ENCODE measurements at regions not wholly inside any gene's neighbourhood (a gene's known extent, or its start where the extent isn't known, plus 50 kb on each side); places are given as distances from the start of the nearest gene placed in this dataset.

- no peaks in the 10 kb centered on the region for H3F3A ChIP-seq (replicated peaks; ENCODE audit: low read depth)
- H3K27me3 ChIP-seq (ENCODE audit: insufficient read depth) = no peaks in the 10 kb centered on the region
- no peak for DNase-seq (ENCODE audit: low spot score)
- no peak overlapping the region for H3K27ac ChIP-seq (ENCODE audit: low read depth)
- peaks cover 9% of the 10 kb centered on the region for H3K4me1 ChIP-seq (ENCODE audit: insufficient read depth)
- TF ChIP-seq ETS1 (IDR thresholded peaks at IDR 0.05) (no peak), ZNF114 (CRISPR knock-in tag; IDR thresholded peaks at IDR 0.05) (no peak), ZNF462 (CRISPR knock-in tag; IDR thresholded peaks at IDR 0.05) (no peak), EZH2phosphoT487 (IDR thresholded peaks at IDR 0.05; ENCODE audit: unreplicated experiment) (no peak), JUNB (IDR thresholded peaks at IDR 0.05; ENCODE audit: unreplicated experiment) (no peak), STAT1 (IDR thresholded peaks at IDR 0.05; ENCODE audit: unreplicated experiment) (no peak), ZNF331 (CRISPR knock-in tag; IDR thresholded peaks at IDR 0.05; ENCODE audit: low read depth) (no peak), NANOG (IDR thresholded peaks at IDR 0.05; ENCODE audit: borderline replicate concordance) (no peak), POLR2AphosphoS5 (IDR thresholded peaks at IDR 0.05; ENCODE audit: low read depth) (no peak), CREB1 (CRISPR knock-in tag; IDR thresholded peaks at IDR 0.05; ENCODE audit: low read depth) (no peak), CTCF (conservative IDR thresholded peaks at IDR 0.05; ENCODE audit: low read depth in 2 of 2) (no peak), EZH2 (IDR thresholded peaks at IDR 0.05; ENCODE audit: low read depth, unreplicated experiment) (no peak)
- TF ChIP-seq, protein P1, sequence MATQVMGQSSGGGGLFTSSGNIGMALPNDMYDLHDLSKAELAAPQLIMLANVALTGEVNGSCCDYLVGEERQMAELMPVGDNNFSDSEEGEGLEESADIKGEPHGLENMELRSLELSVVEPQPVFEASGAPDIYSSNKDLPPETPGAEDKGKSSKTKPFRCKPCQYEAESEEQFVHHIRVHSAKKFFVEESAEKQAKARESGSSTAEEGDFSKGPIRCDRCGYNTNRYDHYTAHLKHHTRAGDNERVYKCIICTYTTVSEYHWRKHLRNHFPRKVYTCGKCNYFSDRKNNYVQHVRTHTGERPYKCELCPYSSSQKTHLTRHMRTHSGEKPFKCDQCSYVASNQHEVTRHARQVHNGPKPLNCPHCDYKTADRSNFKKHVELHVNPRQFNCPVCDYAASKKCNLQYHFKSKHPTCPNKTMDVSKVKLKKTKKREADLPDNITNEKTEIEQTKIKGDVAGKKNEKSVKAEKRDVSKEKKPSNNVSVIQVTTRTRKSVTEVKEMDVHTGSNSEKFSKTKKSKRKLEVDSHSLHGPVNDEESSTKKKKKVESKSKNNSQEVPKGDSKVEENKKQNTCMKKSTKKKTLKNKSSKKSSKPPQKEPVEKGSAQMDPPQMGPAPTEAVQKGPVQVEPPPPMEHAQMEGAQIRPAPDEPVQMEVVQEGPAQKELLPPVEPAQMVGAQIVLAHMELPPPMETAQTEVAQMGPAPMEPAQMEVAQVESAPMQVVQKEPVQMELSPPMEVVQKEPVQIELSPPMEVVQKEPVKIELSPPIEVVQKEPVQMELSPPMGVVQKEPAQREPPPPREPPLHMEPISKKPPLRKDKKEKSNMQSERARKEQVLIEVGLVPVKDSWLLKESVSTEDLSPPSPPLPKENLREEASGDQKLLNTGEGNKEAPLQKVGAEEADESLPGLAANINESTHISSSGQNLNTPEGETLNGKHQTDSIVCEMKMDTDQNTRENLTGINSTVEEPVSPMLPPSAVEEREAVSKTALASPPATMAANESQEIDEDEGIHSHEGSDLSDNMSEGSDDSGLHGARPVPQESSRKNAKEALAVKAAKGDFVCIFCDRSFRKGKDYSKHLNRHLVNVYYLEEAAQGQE (IDR thresholded peaks at IDR 0.05; ENCODE audit: unreplicated experiment) = no peak
- H3K4me2 ChIP-seq = no peak overlapping the region
- Mint-ChIP-seq H3K27ac (no peak overlapping the region), H3K36me3 (ENCODE audit: low read depth) (no peaks in the 10 kb centered on the region; the same call in 2 of the 3 replicates), H3K4me1 (peaks cover 9% of the 10 kb centered on the region; the same call in 2 of the 3 replicates), H3K27me3 (ENCODE audit: insufficient read depth, low read depth, poor library complexity) (no peaks in the 10 kb centered on the region), H3K4me3 (no peak overlapping the region), H3K9me3 (no peaks in the 10 kb centered on the region)
- H3K9me2 ChIP-seq (ENCODE audit: insufficient read depth) = peaks cover 7% of the 10 kb centered on the region; the same call in 1 of the 2 replicates
- no peak overlapping the region for H3K4me3 ChIP-seq
- H3K36me3 ChIP-seq (ENCODE audit: insufficient read depth) = no peaks in the 10 kb centered on the region
- no peak for ATAC-seq
- H2AFZ ChIP-seq = no peak overlapping the region
- H4K20me1 ChIP-seq (replicated peaks; ENCODE audit: insufficient read depth) = no peaks in the 10 kb centered on the region
- no peaks in the 10 kb centered on the region for H3K79me2 ChIP-seq (replicated peaks; ENCODE audit: insufficient read depth)
Observed at GRCh38 chr6:22401206-22401605, 104.4 kb upstream of the PRL start.

Measured in GM23338 (cell line).